ENCODE measurements at regions not wholly inside any gene's neighbourhood (a gene's known extent, or its start where the extent isn't known, plus 50 kb on each side); places are given as distances from the start of the nearest gene placed in this dataset.

- no peak for TF ChIP-seq TAF1 (IDR thresholded peaks at IDR 0.05; ENCODE audit: low read depth)
- TF ChIP-seq USF1 (IDR thresholded peaks at IDR 0.05) = no peak
- no peak for TF ChIP-seq YY1 (IDR thresholded peaks at IDR 0.05; ENCODE audit: low read depth)
- TF ChIP-seq ZBTB7A (IDR thresholded peaks at IDR 0.05; ENCODE audit: low read depth) = 0 out of 2 replicates have a peak, but pooled peaks have one; percentile 59
- TF ChIP-seq TEAD4 (IDR thresholded peaks at IDR 0.05) = peak; percentile 94
- peak; percentile 62 for TF ChIP-seq MAX (IDR thresholded peaks at IDR 0.05)
- TF ChIP-seq REST (IDR thresholded peaks at IDR 0.05; ENCODE audit: low read depth) = no peak
- TF ChIP-seq TCF12 (IDR thresholded peaks at IDR 0.05; ENCODE audit: low read depth) = peak; percentile 83
- TF ChIP-seq FOXM1 (IDR thresholded peaks at IDR 0.05; ENCODE audit: borderline replicate concordance, low read depth) = peak; percentile 59; the same call in 1 of the 2 replicates
- TF ChIP-seq EP300 (IDR thresholded peaks at IDR 0.05; ENCODE audit: borderline replicate concordance) = peak; percentile 78
- TF ChIP-seq CREB1 (IDR thresholded peaks at IDR 0.05; ENCODE audit: low read depth) = no peak
- TF ChIP-seq NFIC (IDR thresholded peaks at IDR 0.05) = peak; percentile 42; the same call in 1 of the 2 replicates
- TF ChIP-seq RAD21 (IDR thresholded peaks at IDR 0.05; ENCODE audit: low read depth) = peak; percentile 31
- TF ChIP-seq CEBPB (IDR thresholded peaks at IDR 0.05) = 0 out of 2 replicates have a peak, but pooled peaks have one; percentile 52
- TF ChIP-seq EGR1 (IDR thresholded peaks at IDR 0.05) = no peak
Observed at GRCh38 chr1:117268535-117269455, 58.1 kb upstream of the VTCN1 start.

GRCh38 chr1:117267232-117267774 lies 56.6 kb upstream of the VTCN1 start:
- TF ChIP-seq CEBPB (IDR thresholded peaks at IDR 0.05) (peak; percentile 49; the same call in 1 of the 2 replicates), TAF1 (IDR thresholded peaks at IDR 0.05; ENCODE audit: low read depth) (no peak)

GRCh38 chr1:117262976-117263375 lies 52.2 kb upstream of the VTCN1 start:
- TF ChIP-seq CEBPB (IDR thresholded peaks at IDR 0.05) = no peak
- no peak for TF ChIP-seq RAD21 (IDR thresholded peaks at IDR 0.05; ENCODE audit: low read depth)
- no peak for TF ChIP-seq YY1 (IDR thresholded peaks at IDR 0.05; ENCODE audit: low read depth)
- TF ChIP-seq TAF1 (IDR thresholded peaks at IDR 0.05; ENCODE audit: low read depth) = no peak
- no peak for TF ChIP-seq ZBTB7A (IDR thresholded peaks at IDR 0.05; ENCODE audit: low read depth)
- TF ChIP-seq NFIC (IDR thresholded peaks at IDR 0.05) = no peak
- TF ChIP-seq TCF12 (IDR thresholded peaks at IDR 0.05; ENCODE audit: low read depth) = no peak
- TF ChIP-seq TEAD4 (IDR thresholded peaks at IDR 0.05) = no peak
- no peak for TF ChIP-seq CREB1 (IDR thresholded peaks at IDR 0.05; ENCODE audit: low read depth)
- TF ChIP-seq MAX (IDR thresholded peaks at IDR 0.05) = no peak
- TF ChIP-seq EP300 (IDR thresholded peaks at IDR 0.05; ENCODE audit: borderline replicate concordance) = no peak
- TF ChIP-seq EGR1 (IDR thresholded peaks at IDR 0.05) = no peak
- TF ChIP-seq REST (IDR thresholded peaks at IDR 0.05; ENCODE audit: low read depth) = no peak
- no peak for TF ChIP-seq FOXM1 (IDR thresholded peaks at IDR 0.05; ENCODE audit: borderline replicate concordance, low read depth)
- TF ChIP-seq USF1 (IDR thresholded peaks at IDR 0.05) = no peak

GRCh38 chr1:117261424-117261785 lies 50.7 kb upstream of the VTCN1 start:
- TF ChIP-seq EP300 (IDR thresholded peaks at IDR 0.05; ENCODE audit: borderline replicate concordance) (no peak), YY1 (IDR thresholded peaks at IDR 0.05; ENCODE audit: low read depth) (no peak)

- no peak for TF ChIP-seq REST (IDR thresholded peaks at IDR 0.05; ENCODE audit: low read depth)
- no peak for TF ChIP-seq USF1 (IDR thresholded peaks at IDR 0.05)
- TF ChIP-seq EGR1 (IDR thresholded peaks at IDR 0.05) = no peak
- no peak for TF ChIP-seq EP300 (IDR thresholded peaks at IDR 0.05; ENCODE audit: borderline replicate concordance)
- TF ChIP-seq MAX (IDR thresholded peaks at IDR 0.05) = no peak
- TF ChIP-seq TEAD4 (IDR thresholded peaks at IDR 0.05) = no peak
- TF ChIP-seq CEBPB (IDR thresholded peaks at IDR 0.05) = no peak
- no peak for TF ChIP-seq FOXM1 (IDR thresholded peaks at IDR 0.05; ENCODE audit: borderline replicate concordance, low read depth)
- no peak for TF ChIP-seq YY1 (IDR thresholded peaks at IDR 0.05; ENCODE audit: low read depth)
- no peak for TF ChIP-seq TCF12 (IDR thresholded peaks at IDR 0.05; ENCODE audit: low read depth)
- no peak for TF ChIP-seq ZBTB7A (IDR thresholded peaks at IDR 0.05; ENCODE audit: low read depth)
- TF ChIP-seq NFIC (IDR thresholded peaks at IDR 0.05) = no peak
- no peak for TF ChIP-seq TAF1 (IDR thresholded peaks at IDR 0.05; ENCODE audit: low read depth)
- TF ChIP-seq RAD21 (IDR thresholded peaks at IDR 0.05; ENCODE audit: low read depth) = no peak
- TF ChIP-seq CREB1 (IDR thresholded peaks at IDR 0.05; ENCODE audit: low read depth) = no peak
Observed at GRCh38 chr1:117260761-117261423, 50.2 kb upstream of the VTCN1 start.
